OCI-LY3 (cell line): ENCODE measurements at regions not wholly inside any gene's neighbourhood (a gene's known extent, or its start where the extent isn't known, plus 50 kb on each side); places are given as distances from the start of the nearest gene placed in this dataset.

Experiments
- CTCF ChIP-seq: fragments of 200-600, 300-600 bp; sonication (generic); IDR thresholded peaks from 2 replicates; pipeline ENCODE4 v1.5.1; 2014; ENCODE audit warnings: antibody characterized with exemption, low read length, low read depth
- EZH2phosphoT487 ChIP-seq: fragments of 200-600 bp; shearing (Covaris generic); IDR thresholded peaks from 2 replicates; pipeline ENCODE4 v1.6.1; 2018; ENCODE audit warnings: antibody characterized with exemption, mixed run types, low read depth

DNA sequence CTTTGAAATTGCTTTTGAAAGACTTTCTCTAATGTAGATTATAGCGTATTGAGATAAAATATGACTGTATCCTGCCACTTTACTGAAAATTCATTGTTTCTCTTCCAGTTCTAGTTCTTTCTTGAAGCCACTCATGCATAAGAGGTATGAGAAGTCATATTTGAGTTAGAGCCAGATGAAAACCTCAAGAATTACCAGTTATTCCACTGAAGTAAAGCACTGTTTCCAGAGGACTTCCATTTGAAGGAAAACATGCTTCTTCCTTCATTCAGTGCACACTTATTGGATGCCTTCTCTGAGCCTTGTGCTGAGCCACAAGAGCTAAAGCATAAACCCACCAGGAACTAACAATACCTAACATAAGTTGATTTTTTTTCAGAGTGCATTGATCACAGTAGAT, 513.4 kb downstream of the ZNF385D start:
- no peak for TF ChIP-seq CTCF
- TF ChIP-seq EZH2phosphoT487: no peak
